T-helper 1 cell treated with Interleukin-12 subunit alpha and Interleukin-12 subunit beta and Interleukin-4 antibody, amounts not matched to agents 30 μg/mL and 1 μg/mL, for 36 hours (primary cell): ENCODE measurements at regions not wholly inside any gene's neighbourhood (a gene's known extent, or its start where the extent isn't known, plus 50 kb on each side); places are given as distances from the start of the nearest gene placed in this dataset.

Experiments
- H3K27ac Mint-ChIP-seq: one replicate; pipeline ENCODE4 v1.8.0; 2021; ENCODE audit warnings: mild to moderate bottlenecking, mixed read lengths
- H3K27me3 Mint-ChIP-seq: one replicate; pipeline ENCODE4 v1.8.0; 2021; ENCODE audit warnings: low read depth, mixed read lengths
- H3K36me3 Mint-ChIP-seq: one replicate; pipeline ENCODE4 v1.8.0; 2021; ENCODE audit warnings: low read depth, mixed read lengths
- H3K4me1 Mint-ChIP-seq: one replicate; pipeline ENCODE4 v1.8.0; 2021; ENCODE audit warnings: low read depth, mixed read lengths
- H3K4me3 Mint-ChIP-seq: one replicate; pipeline ENCODE4 v1.8.0; 2021; ENCODE audit warnings: mild to moderate bottlenecking, moderate library complexity, mixed read lengths
- H3K9me3 Mint-ChIP-seq: one replicate; pipeline ENCODE4 v1.8.0; 2021; ENCODE audit warnings: mixed read lengths

DNA sequence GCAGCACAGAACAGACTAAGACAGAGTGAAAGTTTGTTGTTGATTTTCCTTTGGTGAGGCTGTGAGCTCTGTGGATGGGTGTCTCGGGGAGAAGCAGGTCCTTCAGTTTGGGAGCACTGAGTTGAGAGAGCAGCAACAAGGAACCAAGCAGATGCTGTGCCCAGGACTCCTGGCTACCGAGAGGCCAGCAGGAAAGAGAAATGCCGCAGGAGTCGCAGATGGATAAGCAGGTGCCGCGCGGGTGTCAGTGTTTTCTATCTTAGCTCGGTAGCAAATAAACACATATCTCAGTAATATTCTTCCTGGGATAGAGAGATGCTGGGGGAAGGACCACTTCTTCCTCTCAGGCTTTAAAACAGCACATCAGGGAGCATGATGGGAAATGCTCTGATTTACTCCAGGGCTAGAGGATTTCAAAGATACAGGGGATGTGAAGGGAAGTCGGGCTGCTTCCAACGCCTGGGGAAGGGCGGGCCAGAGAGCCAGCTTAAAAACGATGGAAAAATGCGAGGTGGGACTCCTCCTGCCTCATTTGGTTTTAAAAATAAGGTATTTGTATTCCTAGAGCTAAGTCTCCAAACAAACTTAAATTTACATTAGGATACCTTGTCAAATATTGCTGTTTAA is 470.7 kb upstream of the B3GAT1 start:
- Mint-ChIP-seq H3K4me3 (no peak overlapping the region), H3K9me3 (no peaks in the 10 kb centered on the region), H3K4me1 (no peaks in the 10 kb centered on the region), H3K27ac (no peak overlapping the region), H3K36me3 (no peaks in the 10 kb centered on the region), H3K27me3 (peaks cover 6% of the 10 kb centered on the region)

DNA sequence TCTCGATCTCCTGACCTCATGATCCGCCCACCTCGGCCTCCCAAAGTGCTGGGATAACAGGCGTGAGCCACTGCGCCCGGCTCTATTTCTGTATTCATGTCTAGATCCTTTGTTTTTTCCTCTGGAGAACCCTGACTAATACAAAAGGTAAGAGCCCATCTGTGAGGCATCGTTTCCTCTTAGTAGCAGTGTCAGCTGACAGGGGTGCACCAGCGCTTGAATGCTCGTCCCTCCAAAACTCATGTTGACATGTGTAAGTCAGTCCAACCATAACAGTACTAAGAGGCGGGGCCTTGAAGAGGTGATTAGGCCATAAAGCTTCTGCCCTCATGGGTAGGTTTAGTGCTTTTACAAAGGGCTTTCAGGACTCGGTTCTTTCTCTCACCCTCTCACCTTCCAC is 470.1 kb upstream of the B3GAT1 start:
- Mint-ChIP-seq H3K4me1 (no peaks in the 10 kb centered on the region), H3K27ac (no peak overlapping the region), H3K4me3 (no peak overlapping the region), H3K27me3 (peaks cover 6% of the 10 kb centered on the region), H3K36me3 (no peaks in the 10 kb centered on the region), H3K9me3 (no peaks in the 10 kb centered on the region)

GRCh38 chr11:134880788-134881187 is 468.7 kb upstream of the B3GAT1 start:
- H3K4me1 Mint-ChIP-seq: peaks cover 1% of the 10 kb centered on the region
- H3K4me3 Mint-ChIP-seq: no peak overlapping the region
- no peaks in the 10 kb centered on the region for H3K9me3 Mint-ChIP-seq
- H3K36me3 Mint-ChIP-seq: no peaks in the 10 kb centered on the region
- H3K27me3 Mint-ChIP-seq: peaks cover 6% of the 10 kb centered on the region
- no peak overlapping the region for H3K27ac Mint-ChIP-seq

DNA sequence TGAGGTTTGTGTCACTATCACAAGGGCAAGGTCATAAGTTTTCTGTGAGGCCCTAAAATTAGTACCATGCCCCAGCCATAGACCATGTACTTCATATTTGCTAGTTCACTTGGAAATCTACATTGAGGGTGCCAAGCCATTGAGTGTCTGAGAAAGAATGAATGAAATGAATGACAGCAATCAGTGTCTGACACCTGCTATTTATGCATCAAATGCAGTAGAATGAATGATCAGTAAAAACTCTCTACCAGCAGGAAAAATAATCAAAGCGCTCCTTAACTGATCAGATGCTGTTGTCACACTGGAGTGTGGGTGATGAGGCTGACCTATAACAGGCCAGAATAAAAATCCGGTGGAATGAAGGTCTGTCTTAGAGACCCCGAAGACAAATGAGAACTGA is 467.9 kb upstream of the B3GAT1 start:
- no peaks in the 10 kb centered on the region for H3K9me3 Mint-ChIP-seq
- no peaks in the 10 kb centered on the region for H3K36me3 Mint-ChIP-seq
- H3K4me1 Mint-ChIP-seq: peaks cover 1% of the 10 kb centered on the region
- H3K4me3 Mint-ChIP-seq: no peak overlapping the region
- H3K27me3 Mint-ChIP-seq: peaks cover 6% of the 10 kb centered on the region
- H3K27ac Mint-ChIP-seq: no peak overlapping the region

GRCh38 chr11:134879341-134879740 is 467.3 kb upstream of the B3GAT1 start:
- Mint-ChIP-seq H3K27me3 (peaks cover 6% of the 10 kb centered on the region), H3K27ac (no peak overlapping the region), H3K4me3 (no peak overlapping the region), H3K4me1 (peaks cover 1% of the 10 kb centered on the region), H3K9me3 (no peaks in the 10 kb centered on the region), H3K36me3 (no peaks in the 10 kb centered on the region)

- H3K27ac Mint-ChIP-seq: no peak overlapping the region
- H3K27me3 Mint-ChIP-seq: peaks cover 6% of the 10 kb centered on the region
- no peaks in the 10 kb centered on the region for H3K9me3 Mint-ChIP-seq
- no peak overlapping the region for H3K4me3 Mint-ChIP-seq
- H3K4me1 Mint-ChIP-seq: peaks cover 1% of the 10 kb centered on the region
- H3K36me3 Mint-ChIP-seq: no peaks in the 10 kb centered on the region
These were observed 466.7 kb upstream of the B3GAT1 start for GRCh38 chr11:134878785-134879184.

GRCh38 chr11:134876226-134876625 is 464.2 kb upstream of the B3GAT1 start:
- H3K4me1 Mint-ChIP-seq: peaks cover 1% of the 10 kb centered on the region
- H3K27ac Mint-ChIP-seq: no peak overlapping the region
- H3K36me3 Mint-ChIP-seq: no peaks in the 10 kb centered on the region
- no peaks in the 10 kb centered on the region for H3K9me3 Mint-ChIP-seq
- H3K27me3 Mint-ChIP-seq: peaks cover 3% of the 10 kb centered on the region
- H3K4me3 Mint-ChIP-seq: no peak overlapping the region

DNA sequence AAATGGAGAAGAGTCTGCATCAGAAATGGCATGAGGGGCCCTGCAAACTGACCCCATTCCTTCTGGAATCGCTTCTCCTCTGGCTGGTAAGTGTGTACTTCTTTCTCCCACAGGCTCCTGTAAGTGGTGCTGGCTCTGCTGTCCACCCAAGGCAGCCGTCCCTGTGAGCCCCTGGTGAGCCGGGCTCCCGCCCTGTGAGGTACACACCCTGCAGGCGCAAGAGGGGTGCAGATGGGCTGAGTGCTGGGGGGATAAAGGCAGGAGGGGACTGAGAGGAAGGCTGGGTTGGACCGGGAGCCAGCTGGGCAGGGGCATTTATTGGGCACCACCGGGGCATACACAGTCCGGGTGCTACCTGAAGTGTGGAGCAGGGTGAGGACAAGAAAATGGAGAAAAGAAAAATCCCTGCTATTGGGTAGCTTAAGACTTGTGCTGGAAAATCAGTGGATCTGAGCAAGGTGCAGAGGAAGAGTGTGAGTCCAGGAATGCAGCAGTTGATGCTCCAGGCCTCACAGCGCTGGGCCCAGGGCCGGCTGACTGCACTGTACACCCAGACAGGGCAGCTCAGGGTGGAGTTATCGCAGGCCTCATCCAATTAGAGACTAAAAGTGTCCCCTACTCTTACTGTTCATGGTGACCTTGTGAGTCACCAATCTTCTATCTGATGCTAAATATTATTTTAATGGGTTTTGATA is 455.1 kb upstream of the B3GAT1 start:
- no peak overlapping the region for H3K4me3 Mint-ChIP-seq
- no peaks in the 10 kb centered on the region for H3K9me3 Mint-ChIP-seq
- no peaks in the 10 kb centered on the region for H3K36me3 Mint-ChIP-seq
- no peak overlapping the region for H3K27ac Mint-ChIP-seq
- no peaks in the 10 kb centered on the region for H3K4me1 Mint-ChIP-seq
- H3K27me3 Mint-ChIP-seq: no peaks in the 10 kb centered on the region

DNA sequence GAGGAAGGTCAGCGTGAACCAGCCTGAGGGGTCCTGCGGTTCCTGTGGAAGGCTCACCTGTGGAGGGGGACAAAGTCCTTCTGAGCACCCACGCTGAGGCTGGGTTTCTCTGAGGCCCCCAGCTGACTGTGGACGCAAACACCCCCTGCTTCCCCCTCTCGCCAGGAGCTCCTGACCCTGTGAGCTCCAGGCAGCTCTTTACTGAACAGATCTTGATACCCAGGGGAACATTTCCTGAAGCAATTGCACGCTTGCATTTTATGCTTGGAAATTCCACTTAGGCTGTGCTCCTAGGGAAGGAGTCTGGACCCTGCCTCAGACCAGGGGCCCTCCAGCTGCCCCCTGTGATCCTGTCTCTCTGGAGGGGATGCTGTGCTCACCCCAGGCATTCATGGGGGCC is 454.2 kb upstream of the B3GAT1 start:
- Mint-ChIP-seq H3K4me3 (no peak overlapping the region), H3K4me1 (no peaks in the 10 kb centered on the region), H3K9me3 (no peaks in the 10 kb centered on the region), H3K27me3 (no peaks in the 10 kb centered on the region), H3K27ac (no peak overlapping the region), H3K36me3 (no peaks in the 10 kb centered on the region)

GRCh38 chr11:134864968-134865305 is 452.9 kb upstream of the B3GAT1 start:
- H3K27ac Mint-ChIP-seq: no peak overlapping the region
- no peak overlapping the region for H3K4me3 Mint-ChIP-seq
- H3K27me3 Mint-ChIP-seq: no peaks in the 10 kb centered on the region
- H3K36me3 Mint-ChIP-seq: no peaks in the 10 kb centered on the region
- H3K4me1 Mint-ChIP-seq: no peaks in the 10 kb centered on the region
- no peaks in the 10 kb centered on the region for H3K9me3 Mint-ChIP-seq

- Mint-ChIP-seq H3K27ac (no peak overlapping the region), H3K4me1 (no peaks in the 10 kb centered on the region), H3K4me3 (no peak overlapping the region), H3K9me3 (no peaks in the 10 kb centered on the region), H3K27me3 (no peaks in the 10 kb centered on the region), H3K36me3 (no peaks in the 10 kb centered on the region)
These were observed 452.4 kb upstream of the B3GAT1 start for GRCh38 chr11:134864233-134864967.

- no peak overlapping the region for H3K27ac Mint-ChIP-seq
- no peaks in the 10 kb centered on the region for H3K4me1 Mint-ChIP-seq
- no peaks in the 10 kb centered on the region for H3K36me3 Mint-ChIP-seq
- no peak overlapping the region for H3K4me3 Mint-ChIP-seq
- no peaks in the 10 kb centered on the region for H3K9me3 Mint-ChIP-seq
- no peaks in the 10 kb centered on the region for H3K27me3 Mint-ChIP-seq
These were observed 451.3 kb upstream of the B3GAT1 start for GRCh38 chr11:134863294-134863693.

DNA sequence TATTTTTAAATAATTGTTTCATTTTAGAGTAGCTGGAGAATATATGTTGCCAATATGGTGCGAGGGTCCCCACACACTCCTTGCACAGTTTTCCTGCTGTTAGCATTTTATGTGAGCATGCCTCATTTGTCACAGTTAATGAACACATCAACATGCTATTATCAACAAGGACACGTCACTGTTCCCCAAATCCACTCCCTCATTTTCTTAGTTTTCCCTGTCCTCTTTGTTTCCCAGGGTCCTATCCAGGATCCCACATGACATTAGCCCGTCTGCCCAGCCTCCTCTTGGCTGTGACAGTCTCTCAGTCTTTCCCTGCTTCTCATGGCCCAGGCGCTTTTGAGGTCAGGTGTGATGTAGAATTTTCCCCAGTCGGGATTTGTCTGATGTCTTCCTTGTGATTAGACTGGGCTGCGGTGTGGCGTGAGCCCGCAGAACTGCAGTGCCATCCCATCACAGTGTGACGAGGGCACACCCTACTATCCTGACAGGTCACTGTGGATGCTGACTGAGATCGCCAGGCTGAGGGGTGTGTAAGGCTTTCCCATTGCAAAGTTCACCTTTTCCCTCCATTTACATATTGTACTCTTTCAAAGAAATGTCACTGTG is 450.6 kb upstream of the B3GAT1 start:
- H3K9me3 Mint-ChIP-seq: no peaks in the 10 kb centered on the region
- H3K4me1 Mint-ChIP-seq: no peaks in the 10 kb centered on the region
- H3K4me3 Mint-ChIP-seq: no peak overlapping the region
- H3K36me3 Mint-ChIP-seq: no peaks in the 10 kb centered on the region
- no peaks in the 10 kb centered on the region for H3K27me3 Mint-ChIP-seq
- no peak overlapping the region for H3K27ac Mint-ChIP-seq

GRCh38 chr11:134862105-134862502 is 450.1 kb upstream of the B3GAT1 start:
- no peak overlapping the region for H3K27ac Mint-ChIP-seq
- no peaks in the 10 kb centered on the region for H3K27me3 Mint-ChIP-seq
- no peaks in the 10 kb centered on the region for H3K4me1 Mint-ChIP-seq
- no peak overlapping the region for H3K4me3 Mint-ChIP-seq
- no peaks in the 10 kb centered on the region for H3K9me3 Mint-ChIP-seq
- no peaks in the 10 kb centered on the region for H3K36me3 Mint-ChIP-seq
